GM12873 (cell line): ENCODE measurements at regions not wholly inside any gene's neighbourhood (a gene's known extent, or its start where the extent isn't known, plus 50 kb on each side); places are given as distances from the start of the nearest gene placed in this dataset.

Experiments used
- TF ChIP-seq, protein P1 (sequence below): IDR thresholded peaks from 2 replicates; pipeline ENCODE4 v1.5.1; 2012; ENCODE audit warnings: low read depth, mild to moderate bottlenecking, moderate library complexity, low read length, control low read depth; ENCODE audit not compliant: insufficient read depth; ENCODE audit errors: missing control alignments

DNA sequence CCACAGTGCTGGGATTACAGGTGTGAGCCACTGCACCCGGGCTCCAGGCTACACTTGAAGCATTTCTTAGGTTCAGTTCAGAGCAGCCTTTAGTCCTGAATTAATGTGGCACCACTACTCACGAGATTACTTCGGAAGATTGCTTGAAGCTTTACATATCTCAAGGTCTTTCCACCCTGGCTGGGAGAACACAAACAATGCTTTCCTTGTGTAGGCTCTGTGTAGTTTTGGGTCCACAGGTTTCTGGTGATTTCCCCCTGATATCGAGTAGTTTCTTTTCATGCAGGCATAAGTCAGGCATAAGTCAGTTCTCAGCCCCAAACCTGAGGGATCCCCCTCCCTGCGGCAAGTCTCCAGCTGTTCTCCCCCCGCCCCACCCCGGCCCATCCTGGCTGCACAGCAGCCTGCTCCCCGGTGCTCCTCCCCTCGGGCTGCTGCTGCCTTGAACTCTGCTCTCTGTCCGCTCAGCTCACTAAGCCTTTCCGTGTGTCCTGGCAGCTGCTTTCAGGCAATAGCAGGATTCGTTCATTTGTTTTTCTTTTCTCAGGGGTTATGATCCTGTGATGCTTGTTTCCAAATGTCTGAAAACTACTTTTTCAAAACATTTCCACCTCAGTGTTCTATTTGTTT is 417.7 kb downstream of the TMEM121 start:
- TF ChIP-seq, protein P1, sequence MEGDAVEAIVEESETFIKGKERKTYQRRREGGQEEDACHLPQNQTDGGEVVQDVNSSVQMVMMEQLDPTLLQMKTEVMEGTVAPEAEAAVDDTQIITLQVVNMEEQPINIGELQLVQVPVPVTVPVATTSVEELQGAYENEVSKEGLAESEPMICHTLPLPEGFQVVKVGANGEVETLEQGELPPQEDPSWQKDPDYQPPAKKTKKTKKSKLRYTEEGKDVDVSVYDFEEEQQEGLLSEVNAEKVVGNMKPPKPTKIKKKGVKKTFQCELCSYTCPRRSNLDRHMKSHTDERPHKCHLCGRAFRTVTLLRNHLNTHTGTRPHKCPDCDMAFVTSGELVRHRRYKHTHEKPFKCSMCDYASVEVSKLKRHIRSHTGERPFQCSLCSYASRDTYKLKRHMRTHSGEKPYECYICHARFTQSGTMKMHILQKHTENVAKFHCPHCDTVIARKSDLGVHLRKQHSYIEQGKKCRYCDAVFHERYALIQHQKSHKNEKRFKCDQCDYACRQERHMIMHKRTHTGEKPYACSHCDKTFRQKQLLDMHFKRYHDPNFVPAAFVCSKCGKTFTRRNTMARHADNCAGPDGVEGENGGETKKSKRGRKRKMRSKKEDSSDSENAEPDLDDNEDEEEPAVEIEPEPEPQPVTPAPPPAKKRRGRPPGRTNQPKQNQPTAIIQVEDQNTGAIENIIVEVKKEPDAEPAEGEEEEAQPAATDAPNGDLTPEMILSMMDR: no peak

DNA sequence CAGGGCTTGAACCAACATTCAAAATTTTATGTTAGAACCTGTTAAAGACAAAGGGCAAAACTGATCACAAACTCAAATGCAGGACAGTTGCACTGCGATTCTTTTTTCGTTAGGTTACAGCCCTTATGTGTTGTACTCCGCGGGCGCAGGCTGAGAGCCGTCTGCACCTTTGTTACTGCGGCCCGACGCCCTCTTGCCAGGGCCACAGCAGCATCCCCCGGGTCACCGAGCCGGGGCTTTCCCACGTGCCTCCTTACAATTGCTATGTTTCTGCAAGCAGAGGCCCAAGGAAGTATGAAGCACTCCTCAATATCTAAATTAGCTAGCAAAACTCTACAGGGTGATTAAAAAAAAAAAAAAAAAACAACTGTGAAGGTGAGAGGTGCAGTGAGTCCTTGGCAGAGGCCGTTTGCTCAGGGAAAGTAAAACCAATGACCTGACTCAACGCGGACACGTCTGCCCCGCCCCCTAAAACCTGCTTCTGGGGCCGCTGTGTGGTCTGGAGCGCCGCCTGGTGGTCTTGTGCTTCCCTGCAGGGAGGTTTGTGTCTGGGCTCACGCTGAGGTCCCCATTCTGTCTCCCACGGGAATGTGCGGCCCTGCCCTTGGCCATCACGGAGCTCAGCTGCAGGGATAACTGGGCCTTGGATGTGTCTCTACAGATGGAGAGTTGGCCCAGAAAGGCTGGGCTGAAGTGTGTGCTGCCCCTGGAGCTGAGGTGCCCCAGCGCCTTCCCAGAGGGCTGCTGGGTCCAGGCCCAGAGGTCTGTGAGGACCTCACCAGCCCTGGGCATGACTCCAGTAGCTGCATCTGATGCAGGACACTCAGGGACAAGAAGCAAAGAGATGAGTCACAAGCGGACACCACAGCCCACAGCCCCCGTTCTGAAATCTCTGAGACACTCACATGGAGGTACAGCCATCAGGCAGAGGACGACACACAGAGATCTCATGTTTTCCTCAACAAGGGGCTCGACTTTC is 418.5 kb downstream of the TMEM121 start:
- TF ChIP-seq, protein P1: peak; percentile 81

DNA sequence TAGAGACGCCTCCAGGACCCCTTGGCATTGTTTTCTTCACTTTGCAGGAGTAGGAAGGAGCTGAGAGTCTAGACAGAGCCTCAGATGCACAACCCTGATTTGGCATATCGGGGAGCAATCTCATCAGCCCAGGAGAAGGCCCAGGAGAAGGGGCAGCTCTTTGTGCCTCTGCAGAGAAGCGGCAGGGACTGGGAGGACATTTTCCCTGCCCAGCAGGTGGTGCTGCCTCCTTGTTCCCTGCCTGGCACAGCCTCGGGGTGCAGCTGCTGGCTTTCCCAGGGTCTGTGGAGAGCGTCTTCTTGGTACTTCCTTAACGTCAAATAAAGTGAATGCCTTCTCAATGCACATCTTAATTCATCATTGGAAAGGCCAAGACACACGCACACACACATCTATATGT is 419.5 kb downstream of the TMEM121 start:
- TF ChIP-seq, protein P1: peak; percentile 48

DNA sequence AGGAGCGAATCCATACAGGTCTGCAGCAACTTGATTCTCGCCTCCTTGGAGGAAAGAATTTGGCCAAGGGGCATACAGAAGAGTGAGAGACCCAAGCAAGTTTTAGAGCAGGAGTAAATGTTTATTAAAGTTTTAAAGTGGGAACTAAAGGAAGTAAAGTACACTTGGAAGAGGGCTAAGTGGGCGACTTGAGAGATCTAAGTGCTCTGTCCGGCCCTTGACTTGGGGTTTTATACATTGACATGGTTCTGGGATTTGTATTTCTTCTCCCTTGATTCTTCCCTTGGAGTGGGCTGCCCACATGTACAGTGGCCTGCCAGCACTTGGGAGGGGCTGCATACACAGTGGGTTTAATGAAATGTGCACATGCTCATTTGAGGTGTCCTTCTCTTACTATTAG is 421.2 kb downstream of the TMEM121 start:
- TF ChIP-seq, protein P1: no peak

DNA sequence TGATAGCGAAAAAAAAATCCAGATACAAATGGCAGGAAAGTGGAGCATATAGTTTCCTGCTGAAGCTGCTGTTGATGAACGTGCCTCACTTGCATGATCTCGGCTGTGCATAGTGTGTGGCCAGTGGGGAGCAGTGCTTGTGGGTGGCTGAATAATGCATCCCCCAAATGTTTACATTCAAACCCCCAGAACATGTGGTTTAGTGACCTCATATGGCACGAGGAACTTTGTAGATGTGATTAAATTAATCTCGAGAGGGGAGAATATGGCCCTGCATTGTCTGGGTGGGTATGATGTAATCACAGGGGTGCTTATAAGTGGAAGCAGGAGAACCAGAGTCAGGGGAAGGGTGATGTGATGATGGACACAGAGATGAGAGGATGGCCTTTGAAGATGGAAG is 425.0 kb downstream of the TMEM121 start:
- TF ChIP-seq, protein P1: no peak

DNA sequence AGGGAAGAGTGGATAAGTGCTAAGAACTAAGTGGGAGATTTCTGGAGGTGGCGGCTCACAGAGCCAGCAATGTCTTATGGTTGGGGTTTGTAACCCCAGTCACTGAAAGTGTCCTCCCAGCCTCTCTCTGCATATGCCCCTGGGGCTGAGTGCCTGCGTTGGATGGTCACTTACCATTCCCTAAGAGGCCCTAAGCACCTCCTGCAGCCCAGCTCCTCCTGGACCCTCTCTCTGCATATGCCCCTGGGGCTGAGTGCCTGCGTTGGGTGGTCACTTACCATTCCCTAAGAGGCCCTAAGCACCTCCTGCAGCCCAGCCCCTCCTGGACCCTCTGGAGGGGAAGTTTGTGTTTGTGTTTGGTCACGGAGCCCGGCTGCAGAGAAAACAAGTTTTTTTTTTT is 425.8 kb downstream of the TMEM121 start:
- TF ChIP-seq, protein P1: no peak

DNA sequence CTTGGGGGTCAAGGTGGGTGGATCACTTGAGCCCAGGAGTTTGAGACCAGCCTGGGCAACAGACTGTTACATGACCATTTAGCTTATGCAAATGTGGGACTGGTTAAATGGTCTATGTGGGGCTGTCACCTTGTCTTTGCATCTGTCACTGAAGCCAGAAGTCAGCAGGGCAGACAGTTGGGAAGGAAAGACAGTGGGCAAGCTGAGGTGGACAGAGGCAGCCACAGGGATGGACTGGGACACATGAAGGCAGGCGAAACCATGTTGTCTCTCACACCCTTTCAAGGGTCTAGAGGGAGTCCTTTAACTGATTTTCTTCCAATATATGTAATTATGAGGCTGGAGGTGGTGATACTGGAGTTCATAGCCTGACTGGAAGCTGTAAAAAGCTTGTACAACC is 426.4 kb downstream of the TMEM121 start:
- TF ChIP-seq, protein P1: no peak
